ENCODE measurements at regions not wholly inside any gene's neighbourhood (a gene's known extent, or its start where the extent isn't known, plus 50 kb on each side); places are given as distances from the start of the nearest gene placed in this dataset.

- H4K8ac ChIP-seq (ENCODE audit: extremely low read depth, insufficient read depth, low read length): no peak overlapping the region
- no peak overlapping the region for H2AK5ac ChIP-seq (ENCODE audit: low read depth, low read length)
- no peak overlapping the region for H3K56ac ChIP-seq (replicated peaks; ENCODE audit: insufficient read length, low read depth, low read length)
- H3K36me3 ChIP-seq (ENCODE audit: control insufficient read depth in 2 of 4, insufficient read depth in 4 of 4, low read length in 3 of 4): no peaks in the 10 kb centered on the region
- H3K14ac ChIP-seq (ENCODE audit: insufficient read length): no peak overlapping the region
- TF ChIP-seq BRCA1 (IDR thresholded peaks at IDR 0.05; ENCODE audit: low read depth, low read length) (no peak), GABPA (IDR thresholded peaks at IDR 0.05; ENCODE audit: borderline replicate concordance, insufficient read depth, low read length) (no peak), SIN3A (conservative IDR thresholded peaks at IDR 0.05 in 1 of 2, IDR thresholded peaks at IDR 0.05 in 1 of 2; ENCODE audit: low read depth in 1 of 2, low read length in 2 of 2) (no peak), JUND (IDR thresholded peaks at IDR 0.05; ENCODE audit: low read length) (no peak), SP1 (IDR thresholded peaks at IDR 0.05; ENCODE audit: low read depth, low read length) (no peak), SAP30 (IDR thresholded peaks at IDR 0.05; ENCODE audit: insufficient read depth, insufficient replicate concordance, low read length) (no peak), CHD2 (IDR thresholded peaks at IDR 0.05; ENCODE audit: low read length) (no peak), EZH2 (IDR thresholded peaks at IDR 0.05; ENCODE audit: low read depth, low read length, severe bottlenecking) (no peak), NRF1 (IDR thresholded peaks at IDR 0.05; ENCODE audit: low read depth, low read length) (no peak), SP2 (IDR thresholded peaks at IDR 0.05; ENCODE audit: low read length) (no peak), GTF2F1 (IDR thresholded peaks at IDR 0.05; ENCODE audit: borderline replicate concordance, low read depth, low read length) (no peak), KDM4A (IDR thresholded peaks at IDR 0.05; ENCODE audit: low read depth, low read length, severe bottlenecking) (no peak), CTBP2 (IDR thresholded peaks at IDR 0.05; ENCODE audit: borderline replicate concordance, insufficient read depth, insufficient read length, low read length) (no peak)
- no peaks in the 10 kb centered on the region for H4K20me1 ChIP-seq (replicated peaks in 1 of 2; ENCODE audit: control insufficient read depth in 1 of 2, insufficient read depth in 2 of 2, low read length in 2 of 2)
- H2BK120ac ChIP-seq (replicated peaks; ENCODE audit: low read depth, low read length): no peak overlapping the region
- H3K4me2 ChIP-seq (ENCODE audit: insufficient read depth in 1 of 2, low read depth in 2 of 2, low read length in 2 of 2): no peak overlapping the region
- ChIA-PET POLR2A (ENCODE audit: partially characterized antibody) (no interaction called here), CTCF (ENCODE audit: partially characterized antibody) (interaction anchor here (1.4 kb wide), 1 partner anchor 30 kb away, joined by 3 read pairs; no protein-coding TSS in a partner anchor)
- H4K91ac ChIP-seq (replicated peaks; ENCODE audit: insufficient read length, low read length): no peak overlapping the region
- H4K5ac ChIP-seq (ENCODE audit: insufficient read length, low read depth, low read length): no peak overlapping the region
- no peaks in the 10 kb centered on the region for H3K79me2 ChIP-seq (ENCODE audit: control insufficient read depth in 1 of 2, insufficient read depth in 2 of 2, low read length in 2 of 2)
- H3K27ac ChIP-seq (ENCODE audit: low read depth, low read length): no peak overlapping the region
- no peak overlapping the region for H2BK15ac ChIP-seq (ENCODE audit: low read length)
- no peak overlapping the region for H2BK12ac ChIP-seq (ENCODE audit: low read depth, low read length)
- H3K4ac ChIP-seq (replicated peaks; ENCODE audit: insufficient read length, low read depth, low read length): no peak overlapping the region
- no peak overlapping the region for H3K9ac ChIP-seq (replicated peaks in 1 of 4; ENCODE audit: extremely low read depth in 1 of 4, low read depth in 3 of 4, low read length in 3 of 4)
- H3K18ac ChIP-seq (ENCODE audit: extremely low read depth, low read length): no peak overlapping the region
- no peak overlapping the region for H2BK20ac ChIP-seq (ENCODE audit: low read length)
- FAIRE-seq: no peak
- H2BK5ac ChIP-seq (ENCODE audit: low read depth, low read length): no peak overlapping the region
- no peak for DNase-seq (ENCODE audit: low read depth in 1 of 2, low spot score in 2 of 2)
- H3K27me3 ChIP-seq (replicated peaks in 1 of 4; ENCODE audit: control insufficient read depth in 3 of 4, extremely low read depth in 1 of 4, insufficient read depth in 3 of 4, low read length in 3 of 4): no peaks in the 10 kb centered on the region
- H3K79me1 ChIP-seq (ENCODE audit: low read depth, low read length): no peaks in the 10 kb centered on the region
- H3K4me3 ChIP-seq (ENCODE audit: extremely low read depth in 1 of 4, insufficient read depth in 2 of 4, low read depth in 3 of 4, low read length in 4 of 4): no peak overlapping the region
- WGBS, 2 experiments (ENCODE audit: extremely low coverage in 1 of 2, insufficient coverage in 1 of 2, insufficient read length in 1 of 2, insufficient replicate concordance in 2 of 2, low coverage in 1 of 2, low lambda C conversion rate in 2 of 2, missing lambda C conversion rate in 1 of 2): 79% methylated on average over 2 of the region's 2 CpGs; no CpG with 5 or more reads in 1 of the 2 experiments
- H2AFZ ChIP-seq (ENCODE audit: low read length): no peak overlapping the region
- no peaks in the 10 kb centered on the region for H3K9me3 ChIP-seq (ENCODE audit: insufficient read depth in 2 of 2, low read depth in 1 of 2, low read length in 1 of 2)
- no peak overlapping the region for H3K23ac ChIP-seq (ENCODE audit: insufficient read length)
- no peaks in the 10 kb centered on the region for H3K23me2 ChIP-seq (ENCODE audit: low read depth, low read length)
- H3K4me1 ChIP-seq (replicated peaks in 1 of 4; ENCODE audit: control insufficient read depth in 3 of 4, insufficient read depth in 4 of 4, low read length in 3 of 4): peaks cover 0 to 5% (median 0%) of the 10 kb centered on the region in 4 experiments; a peak in 2 of 7 replicates
Measured at GRCh38 chr3:3281024-3281423, 101.5 kb upstream of the CRBN start.

All from H1 (cell line).